GM12878 (cell line): ENCODE measurements at regions not wholly inside any gene's neighbourhood (a gene's known extent, or its start where the extent isn't known, plus 50 kb on each side); places are given as distances from the start of the nearest gene placed in this dataset.

Experiments
- ATAC-seq: fragments of 200-7000 bp; cut with Tn5 transposase; 3 replicates; pipeline ENCODE4 v1.9.1; 2020; ENCODE audit warnings: mild to moderate bottlenecking, moderate library complexity
- BruUV-seq: library from RNA; stranded (reverse); fragments of 400-500 nt; replicated peaks from 2 replicates; lab custom pipeline; 2021; lab: Mats Ljungman, UMichigan
- CTCF ChIA-PET: fragments of 300-600 bp; sonication (Branson Sonifier 250); formaldehyde crosslinking; extraction: SDS; loops from one replicate; lab custom pipeline; 2021; ENCODE audit warnings: inconsistent platforms; lab: Yijun Ruan, JAX
- POLR2A ChIA-PET: fragments of 350-600 bp; formaldehyde crosslinking; extraction: SDS; loops from one replicate; lab custom pipeline; 2021; ENCODE audit warnings: inconsistent platforms; lab: Charles Lee
- RAD21 ChIA-PET: fragments of 300-600 bp; sonication (Branson Sonifier 250); formaldehyde crosslinking; loops from one replicate; lab custom pipeline; 2023; ENCODE audit warnings: antibody characterized with exemption; ENCODE audit not compliant: unreplicated experiment; lab: Charles Lee
- SMC1A ChIA-PET: fragments of 300-600 bp; sonication (Branson Sonifier 250); formaldehyde crosslinking; loops from one replicate; lab custom pipeline; 2023; ENCODE audit not compliant: unreplicated experiment, uncharacterized antibody; lab: Charles Lee
- DNase-seq: peaks from one replicate; pipeline ENCODE4 v3.0.0-alpha.2; 2011; ENCODE audit warnings: low read depth, low spot score
- FAIRE-seq: peaks from 3 replicates; lab custom pipeline; 2011; peaks lifted over from hg19 to GRCh38; lab: Jason Lieb, UNC
- H2AFZ ChIP-seq: 2 replicates; pipeline ENCODE4 v1.6.0; 2011; ENCODE audit warnings: low read depth, low read length, control low read depth; ENCODE audit not compliant: control insufficient read depth
- H3K27ac ChIP-seq: 2 replicates; pipeline ENCODE4 v1.5.1; 2011; ENCODE audit warnings: control low read depth; ENCODE audit not compliant: control insufficient read depth, insufficient read depth
- H3K27me3 ChIP-seq, 2 experiments: replicated peaks in 1 of 2; 2 replicates each; pipeline versions ENCODE4 v1.6.0 to v1.6.1; 2011; ENCODE audit warnings: low read length in 1 of 2; ENCODE audit not compliant: control insufficient read depth in 2 of 2, insufficient read depth in 2 of 2
- H3K36me3 ChIP-seq, 2 experiments: 2 replicates each; pipeline ENCODE4 v1.5.1; 2011; ENCODE audit warnings: low read length in 1 of 2; ENCODE audit not compliant: control insufficient read depth in 2 of 2, insufficient read depth in 2 of 2
- H3K4me1 ChIP-seq: 2 replicates; pipeline ENCODE4 v1.6.1; 2011; ENCODE audit warnings: mild to moderate bottlenecking, low read length, moderate library complexity, mixed read lengths; ENCODE audit not compliant: control insufficient read depth, insufficient read depth
- H3K4me2 ChIP-seq: 2 replicates; pipeline ENCODE4 v1.6.0; 2011; ENCODE audit warnings: control low read depth; ENCODE audit not compliant: control insufficient read depth, insufficient read depth
- H3K4me3 ChIP-seq: fragments of 200-600 bp; sonication (generic); 2 replicates; pipeline ENCODE4 v1.5.1; 2016
- H3K79me2 ChIP-seq: 2 replicates; pipeline ENCODE4 v1.6.0; 2011; ENCODE audit warnings: low read length; ENCODE audit not compliant: control insufficient read depth, insufficient read depth
- H3K9ac ChIP-seq: 2 replicates; pipeline ENCODE4 v1.8.0; 2011; ENCODE audit warnings: low read length, control low read depth, mixed read lengths; ENCODE audit not compliant: control insufficient read depth, insufficient read depth
- H3K9me3 ChIP-seq: replicated peaks from 3 replicates; pipeline ENCODE4 v1.5.1; 2011; ENCODE audit warnings: mild to moderate bottlenecking, low read length; ENCODE audit not compliant: control insufficient read depth, insufficient read depth
- H4K20me1 ChIP-seq: 2 replicates; pipeline ENCODE4 v1.6.0; 2011; ENCODE audit not compliant: control insufficient read depth, insufficient read depth
- BCL3 ChIP-seq: IDR thresholded peaks from 2 replicates; pipeline ENCODE4 v1.6.1; 2011; ENCODE audit warnings: borderline replicate concordance, low read depth, mild to moderate bottlenecking, moderate library complexity, low read length; ENCODE audit not compliant: insufficient read depth, poor library complexity, severe bottlenecking
- KDM1A ChIP-seq: fragments of 200-600 bp; sonication (generic); IDR thresholded peaks from 2 replicates; pipeline ENCODE4 v1.6.1; 2016; ENCODE audit warnings: borderline replicate concordance
- MEF2A ChIP-seq: IDR thresholded peaks from 2 replicates; pipeline ENCODE4 v1.6.1; 2011; ENCODE audit warnings: low read depth, mild to moderate bottlenecking, low read length, moderate library complexity; ENCODE audit not compliant: insufficient read depth
- NFYA ChIP-seq: IDR thresholded peaks from 2 replicates; pipeline ENCODE4 v1.6.1; 2011; ENCODE audit warnings: low read depth, mild to moderate bottlenecking, low read length, improper control_type of control experiment, borderline replicate concordance
- SPI1 ChIP-seq: IDR thresholded peaks from 2 replicates; pipeline ENCODE4 v1.6.1; 2011; ENCODE audit warnings: low read depth, mild to moderate bottlenecking, low read length, moderate library complexity, borderline replicate concordance; ENCODE audit not compliant: insufficient read depth
- ZBTB11 ChIP-seq: fragments of 450-650 bp; formaldehyde crosslinking; IDR thresholded peaks from 2 replicates; pipeline ENCODE4 v1.5.0; 2022; ENCODE audit warnings: mild to moderate bottlenecking, missing genetic modification characterization
- ZSCAN29 ChIP-seq: fragments of 450-650 bp; IDR thresholded peaks from 2 replicates; pipeline ENCODE4 v1.6.1; 2017; ENCODE audit warnings: mild to moderate bottlenecking, moderate library complexity
- WGBS: methylation state at CpG from one replicate; pipeline ENCODE4 v1.1.6; 2016; ENCODE audit warnings: low lambda C conversion rate; ENCODE audit not compliant: insufficient replicate concordance, insufficient coverage; ENCODE audit errors: missing lambda C conversion rate; 5-methylcytosine and 5-hydroxymethylcytosine counted together
- in situ Hi-C: fragments of 300-500 bp; cut with MboI; formaldehyde crosslinking; loops from 9 replicates; pipeline ENCODE4 v1.14.3; 2018; ENCODE audit warnings: mixed read lengths
- intact Hi-C: fragments of 100-400 bp; cut with micrococcal nuclease; formaldehyde crosslinking; loops from one replicate; pipeline ENCODE4 v1.14.2; 2022; ENCODE audit not compliant: unreplicated experiment
- TF ChIP-seq, protein P1 (sequence below): fragments of 150-350 bp; IDR thresholded peaks from 2 replicates; pipeline ENCODE4 v1.6.1; 2014; ENCODE audit warnings: mild to moderate bottlenecking, low read depth, low read length
- TF ChIP-seq, protein P2 (sequence below): IDR thresholded peaks from 2 replicates; pipeline ENCODE4 v1.6.1; 2012; ENCODE audit warnings: low read depth, low read length, improper control_type of control experiment
- TF ChIP-seq, protein P3 (sequence below): fragments of 450-650 bp; IDR thresholded peaks from 2 replicates; pipeline ENCODE4 v1.6.1; 2016; ENCODE audit warnings: mild to moderate bottlenecking

- no peak for TF ChIP-seq MEF2A
- TF ChIP-seq KDM1A: no peak
- TF ChIP-seq, protein P1, sequence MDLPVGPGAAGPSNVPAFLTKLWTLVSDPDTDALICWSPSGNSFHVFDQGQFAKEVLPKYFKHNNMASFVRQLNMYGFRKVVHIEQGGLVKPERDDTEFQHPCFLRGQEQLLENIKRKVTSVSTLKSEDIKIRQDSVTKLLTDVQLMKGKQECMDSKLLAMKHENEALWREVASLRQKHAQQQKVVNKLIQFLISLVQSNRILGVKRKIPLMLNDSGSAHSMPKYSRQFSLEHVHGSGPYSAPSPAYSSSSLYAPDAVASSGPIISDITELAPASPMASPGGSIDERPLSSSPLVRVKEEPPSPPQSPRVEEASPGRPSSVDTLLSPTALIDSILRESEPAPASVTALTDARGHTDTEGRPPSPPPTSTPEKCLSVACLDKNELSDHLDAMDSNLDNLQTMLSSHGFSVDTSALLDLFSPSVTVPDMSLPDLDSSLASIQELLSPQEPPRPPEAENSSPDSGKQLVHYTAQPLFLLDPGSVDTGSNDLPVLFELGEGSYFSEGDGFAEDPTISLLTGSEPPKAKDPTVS: no peak
Observed at GRCh38 chr1:78319603-78320002, 171.2 kb upstream of the PTGFR start (continued).

DNA sequence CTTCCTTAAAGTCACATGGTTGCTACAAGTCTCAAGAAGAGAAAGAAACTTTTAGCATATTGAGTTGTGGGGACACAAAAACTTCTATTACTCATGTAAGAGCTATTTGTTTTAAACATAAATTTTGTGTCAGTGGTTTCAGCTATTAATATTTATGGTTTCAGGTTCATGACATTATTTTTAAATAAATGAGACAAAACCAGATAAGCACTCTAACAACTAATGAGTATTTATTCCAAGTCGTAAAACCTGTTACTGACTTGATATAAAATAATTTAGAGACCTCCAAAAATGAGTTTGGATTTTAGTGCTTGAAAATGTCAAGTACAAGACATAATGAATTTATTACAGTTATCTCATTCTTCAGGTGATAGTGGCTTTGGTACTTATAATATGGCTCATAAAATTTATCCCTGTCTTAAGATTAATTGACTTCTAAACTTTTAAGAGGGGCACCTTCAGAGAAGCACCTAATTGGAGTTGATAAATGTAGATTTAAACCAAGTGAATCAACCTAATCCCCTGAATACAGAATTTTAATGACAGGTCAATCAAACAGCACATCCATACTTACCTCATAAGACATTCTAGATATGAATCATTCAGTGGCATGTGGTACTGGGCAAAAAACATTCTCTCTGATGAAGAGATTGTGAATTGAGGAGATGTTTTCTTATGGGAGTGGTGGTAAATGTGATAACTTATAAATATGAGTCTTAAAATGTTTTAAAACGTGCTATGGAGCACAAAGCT, 167.7 kb upstream of the PTGFR start:
- ChIA-PET RAD21 (no interaction called here), POLR2A (no interaction called here), CTCF (interaction anchor here (3.9 kb wide), 1 partner anchor 11 kb away, joined by 16 read pairs; no protein-coding TSS in a partner anchor), SMC1A (no interaction called here)
- no peak for DNase-seq
- H3K9ac ChIP-seq: no peak overlapping the region
- no peak overlapping the region for H2AFZ ChIP-seq
- no peaks in the 10 kb centered on the region for H3K36me3 ChIP-seq
- H3K27me3 ChIP-seq: no peaks in the 10 kb centered on the region
- no peaks in the 10 kb centered on the region for H3K79me2 ChIP-seq
- intact Hi-C loops: loop anchor here (10.0 kb wide), 1 partner anchor 352 kb away; no protein-coding TSS in a partner anchor
- no peak overlapping the region for H3K4me3 ChIP-seq
- H3K4me1 ChIP-seq: no peaks in the 10 kb centered on the region
- TF ChIP-seq, protein P2, sequence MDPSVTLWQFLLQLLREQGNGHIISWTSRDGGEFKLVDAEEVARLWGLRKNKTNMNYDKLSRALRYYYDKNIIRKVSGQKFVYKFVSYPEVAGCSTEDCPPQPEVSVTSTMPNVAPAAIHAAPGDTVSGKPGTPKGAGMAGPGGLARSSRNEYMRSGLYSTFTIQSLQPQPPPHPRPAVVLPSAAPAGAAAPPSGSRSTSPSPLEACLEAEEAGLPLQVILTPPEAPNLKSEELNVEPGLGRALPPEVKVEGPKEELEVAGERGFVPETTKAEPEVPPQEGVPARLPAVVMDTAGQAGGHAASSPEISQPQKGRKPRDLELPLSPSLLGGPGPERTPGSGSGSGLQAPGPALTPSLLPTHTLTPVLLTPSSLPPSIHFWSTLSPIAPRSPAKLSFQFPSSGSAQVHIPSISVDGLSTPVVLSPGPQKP: no peak
- TF ChIP-seq NFYA (no peak), MEF2A (no peak), BCL3 (no peak), ZSCAN29 (no peak), SPI1 (no peak), ZBTB11 (CRISPR knock-in tag) (no peak)
- TF ChIP-seq, protein P3, sequence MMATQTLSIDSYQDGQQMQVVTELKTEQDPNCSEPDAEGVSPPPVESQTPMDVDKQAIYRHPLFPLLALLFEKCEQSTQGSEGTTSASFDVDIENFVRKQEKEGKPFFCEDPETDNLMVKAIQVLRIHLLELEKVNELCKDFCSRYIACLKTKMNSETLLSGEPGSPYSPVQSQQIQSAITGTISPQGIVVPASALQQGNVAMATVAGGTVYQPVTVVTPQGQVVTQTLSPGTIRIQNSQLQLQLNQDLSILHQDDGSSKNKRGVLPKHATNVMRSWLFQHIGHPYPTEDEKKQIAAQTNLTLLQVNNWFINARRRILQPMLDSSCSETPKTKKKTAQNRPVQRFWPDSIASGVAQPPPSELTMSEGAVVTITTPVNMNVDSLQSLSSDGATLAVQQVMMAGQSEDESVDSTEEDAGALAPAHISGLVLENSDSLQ: no peak
- H4K20me1 ChIP-seq: no peaks in the 10 kb centered on the region
- no TSS peak for BruUV-seq
- no peak overlapping the region for H3K4me2 ChIP-seq
- no peak for FAIRE-seq
- 2% methylated on average over 2 of the region's 2 CpGs for WGBS
- H3K27ac ChIP-seq: no peak overlapping the region
- no peaks in the 10 kb centered on the region for H3K9me3 ChIP-seq
- ATAC-seq: no peak
- in situ Hi-C loops: no loop called here
